ENCODE measurements at regions not wholly inside any gene's neighbourhood (a gene's known extent, or its start where the extent isn't known, plus 50 kb on each side); places are given as distances from the start of the nearest gene placed in this dataset.

DNA sequence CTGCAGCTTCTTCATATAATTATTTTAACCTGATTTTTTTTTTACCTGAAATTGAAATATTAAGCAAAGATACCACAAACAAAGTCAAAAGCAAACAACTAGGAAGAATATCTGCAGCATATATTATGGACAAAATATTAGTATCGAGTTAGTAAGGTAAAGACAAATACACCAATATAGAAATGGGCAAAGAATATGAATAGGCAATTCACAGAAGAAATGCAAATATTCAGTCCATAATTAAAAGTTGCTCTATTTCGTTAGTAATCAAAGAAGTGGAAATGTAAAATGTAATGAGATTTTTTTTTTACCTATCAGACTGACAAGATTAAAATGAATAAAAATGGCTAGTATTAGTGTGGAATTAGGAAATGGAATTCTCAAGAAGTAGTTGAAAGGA lies 121.5 kb downstream of the CD83 start:
- H3K9me3 Mint-ChIP-seq = peaks cover 30% of the 10 kb centered on the region
- POLR2A ChIA-PET = no interaction called here
- ATAC-seq (no peak), DNase-seq (ENCODE audit: low spot score) (no peak)
- no peak overlapping the region for H3K4me3 Mint-ChIP-seq
- CTCF ChIA-PET = no interaction called here
- H3K36me3 Mint-ChIP-seq = peaks cover 17% of the 10 kb centered on the region
- H3K27ac Mint-ChIP-seq = no peak overlapping the region
- peaks cover 2% of the 10 kb centered on the region for H3K27me3 Mint-ChIP-seq (ENCODE audit: low read depth)
- no peak for TF ChIP-seq SMAD3 (CRISPR knock-in tag; IDR thresholded peaks at IDR 0.05; ENCODE audit: borderline replicate concordance)
- TF ChIP-seq SMAD4 (CRISPR knock-in tag; IDR thresholded peaks at IDR 0.05) = no peak
- no peak for TF ChIP-seq ESRRA (CRISPR knock-in tag; IDR thresholded peaks at IDR 0.05; ENCODE audit: borderline replicate concordance)
- TF ChIP-seq MYBL2 (CRISPR knock-in tag; IDR thresholded peaks at IDR 0.05) = no peak
- no peak for TF ChIP-seq GABPB1 (CRISPR knock-in tag; IDR thresholded peaks at IDR 0.05)
- TF ChIP-seq MXD4 (CRISPR knock-in tag; IDR thresholded peaks at IDR 0.05; ENCODE audit: borderline replicate concordance) = no peak
- TF ChIP-seq, protein P1, sequence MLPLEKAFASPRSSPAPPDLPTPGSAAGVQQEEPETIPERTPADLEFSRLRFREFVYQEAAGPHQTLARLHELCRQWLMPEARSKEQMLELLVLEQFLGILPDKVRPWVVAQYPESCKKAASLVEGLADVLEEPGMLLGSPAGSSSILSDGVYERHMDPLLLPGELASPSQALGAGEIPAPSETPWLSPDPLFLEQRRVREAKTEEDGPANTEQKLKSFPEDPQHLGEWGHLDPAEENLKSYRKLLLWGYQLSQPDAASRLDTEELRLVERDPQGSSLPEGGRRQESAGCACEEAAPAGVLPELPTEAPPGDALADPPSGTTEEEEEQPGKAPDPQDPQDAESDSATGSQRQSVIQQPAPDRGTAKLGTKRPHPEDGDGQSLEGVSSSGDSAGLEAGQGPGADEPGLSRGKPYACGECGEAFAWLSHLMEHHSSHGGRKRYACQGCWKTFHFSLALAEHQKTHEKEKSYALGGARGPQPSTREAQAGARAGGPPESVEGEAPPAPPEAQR (CRISPR knock-in tag; IDR thresholded peaks at IDR 0.05) = no peak
- TF ChIP-seq CBFB (CRISPR knock-in tag; IDR thresholded peaks at IDR 0.05; ENCODE audit: low read depth) = no peak
- TF ChIP-seq, protein P2, sequence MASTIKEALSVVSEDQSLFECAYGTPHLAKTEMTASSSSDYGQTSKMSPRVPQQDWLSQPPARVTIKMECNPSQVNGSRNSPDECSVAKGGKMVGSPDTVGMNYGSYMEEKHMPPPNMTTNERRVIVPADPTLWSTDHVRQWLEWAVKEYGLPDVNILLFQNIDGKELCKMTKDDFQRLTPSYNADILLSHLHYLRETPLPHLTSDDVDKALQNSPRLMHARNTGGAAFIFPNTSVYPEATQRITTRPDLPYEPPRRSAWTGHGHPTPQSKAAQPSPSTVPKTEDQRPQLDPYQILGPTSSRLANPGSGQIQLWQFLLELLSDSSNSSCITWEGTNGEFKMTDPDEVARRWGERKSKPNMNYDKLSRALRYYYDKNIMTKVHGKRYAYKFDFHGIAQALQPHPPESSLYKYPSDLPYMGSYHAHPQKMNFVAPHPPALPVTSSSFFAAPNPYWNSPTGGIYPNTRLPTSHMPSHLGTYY (CRISPR knock-in tag; IDR thresholded peaks at IDR 0.05) = no peak
- TF ChIP-seq, protein P3, sequence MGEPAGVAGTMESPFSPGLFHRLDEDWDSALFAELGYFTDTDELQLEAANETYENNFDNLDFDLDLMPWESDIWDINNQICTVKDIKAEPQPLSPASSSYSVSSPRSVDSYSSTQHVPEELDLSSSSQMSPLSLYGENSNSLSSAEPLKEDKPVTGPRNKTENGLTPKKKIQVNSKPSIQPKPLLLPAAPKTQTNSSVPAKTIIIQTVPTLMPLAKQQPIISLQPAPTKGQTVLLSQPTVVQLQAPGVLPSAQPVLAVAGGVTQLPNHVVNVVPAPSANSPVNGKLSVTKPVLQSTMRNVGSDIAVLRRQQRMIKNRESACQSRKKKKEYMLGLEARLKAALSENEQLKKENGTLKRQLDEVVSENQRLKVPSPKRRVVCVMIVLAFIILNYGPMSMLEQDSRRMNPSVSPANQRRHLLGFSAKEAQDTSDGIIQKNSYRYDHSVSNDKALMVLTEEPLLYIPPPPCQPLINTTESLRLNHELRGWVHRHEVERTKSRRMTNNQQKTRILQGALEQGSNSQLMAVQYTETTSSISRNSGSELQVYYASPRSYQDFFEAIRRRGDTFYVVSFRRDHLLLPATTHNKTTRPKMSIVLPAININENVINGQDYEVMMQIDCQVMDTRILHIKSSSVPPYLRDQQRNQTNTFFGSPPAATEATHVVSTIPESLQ (CRISPR knock-in tag; IDR thresholded peaks at IDR 0.05) = no peak
- TF ChIP-seq ZNF416 (CRISPR knock-in tag; IDR thresholded peaks at IDR 0.05) = no peak
- no peak for TF ChIP-seq TP53 (CRISPR knock-in tag; IDR thresholded peaks at IDR 0.05)
- TF ChIP-seq, protein P4, sequence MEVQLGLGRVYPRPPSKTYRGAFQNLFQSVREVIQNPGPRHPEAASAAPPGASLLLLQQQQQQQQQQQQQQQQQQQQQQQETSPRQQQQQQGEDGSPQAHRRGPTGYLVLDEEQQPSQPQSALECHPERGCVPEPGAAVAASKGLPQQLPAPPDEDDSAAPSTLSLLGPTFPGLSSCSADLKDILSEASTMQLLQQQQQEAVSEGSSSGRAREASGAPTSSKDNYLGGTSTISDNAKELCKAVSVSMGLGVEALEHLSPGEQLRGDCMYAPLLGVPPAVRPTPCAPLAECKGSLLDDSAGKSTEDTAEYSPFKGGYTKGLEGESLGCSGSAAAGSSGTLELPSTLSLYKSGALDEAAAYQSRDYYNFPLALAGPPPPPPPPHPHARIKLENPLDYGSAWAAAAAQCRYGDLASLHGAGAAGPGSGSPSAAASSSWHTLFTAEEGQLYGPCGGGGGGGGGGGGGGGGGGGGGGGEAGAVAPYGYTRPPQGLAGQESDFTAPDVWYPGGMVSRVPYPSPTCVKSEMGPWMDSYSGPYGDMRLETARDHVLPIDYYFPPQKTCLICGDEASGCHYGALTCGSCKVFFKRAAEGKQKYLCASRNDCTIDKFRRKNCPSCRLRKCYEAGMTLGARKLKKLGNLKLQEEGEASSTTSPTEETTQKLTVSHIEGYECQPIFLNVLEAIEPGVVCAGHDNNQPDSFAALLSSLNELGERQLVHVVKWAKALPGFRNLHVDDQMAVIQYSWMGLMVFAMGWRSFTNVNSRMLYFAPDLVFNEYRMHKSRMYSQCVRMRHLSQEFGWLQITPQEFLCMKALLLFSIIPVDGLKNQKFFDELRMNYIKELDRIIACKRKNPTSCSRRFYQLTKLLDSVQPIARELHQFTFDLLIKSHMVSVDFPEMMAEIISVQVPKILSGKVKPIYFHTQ (CRISPR knock-in tag; IDR thresholded peaks at IDR 0.05) = no peak
- no peak for TF ChIP-seq CREB1 (CRISPR knock-in tag; IDR thresholded peaks at IDR 0.05)
- no peak for TF ChIP-seq GRHL2 (CRISPR knock-in tag; IDR thresholded peaks at IDR 0.05; ENCODE audit: insufficient replicate concordance, severe bottlenecking)
- TF ChIP-seq, protein P5, sequence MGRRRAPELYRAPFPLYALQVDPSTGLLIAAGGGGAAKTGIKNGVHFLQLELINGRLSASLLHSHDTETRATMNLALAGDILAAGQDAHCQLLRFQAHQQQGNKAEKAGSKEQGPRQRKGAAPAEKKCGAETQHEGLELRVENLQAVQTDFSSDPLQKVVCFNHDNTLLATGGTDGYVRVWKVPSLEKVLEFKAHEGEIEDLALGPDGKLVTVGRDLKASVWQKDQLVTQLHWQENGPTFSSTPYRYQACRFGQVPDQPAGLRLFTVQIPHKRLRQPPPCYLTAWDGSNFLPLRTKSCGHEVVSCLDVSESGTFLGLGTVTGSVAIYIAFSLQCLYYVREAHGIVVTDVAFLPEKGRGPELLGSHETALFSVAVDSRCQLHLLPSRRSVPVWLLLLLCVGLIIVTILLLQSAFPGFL (CRISPR knock-in tag; IDR thresholded peaks at IDR 0.05; ENCODE audit: borderline replicate concordance) = no peak
- no peak for TF ChIP-seq ZNF138 (CRISPR knock-in tag; conservative IDR thresholded peaks at IDR 0.05)
- TF ChIP-seq IRF2 (CRISPR knock-in tag; IDR thresholded peaks at IDR 0.05; ENCODE audit: borderline replicate concordance, low read depth) = no peak
- TF ChIP-seq ELF4 (CRISPR knock-in tag; IDR thresholded peaks at IDR 0.05; ENCODE audit: low read depth) = no peak
- peaks cover 8% of the 10 kb centered on the region for H3K4me1 Mint-ChIP-seq
